Naive thymus-derived CD8-positive, alpha-beta T cell (primary cell): ENCODE measurements at regions not wholly inside any gene's neighbourhood (a gene's known extent, or its start where the extent isn't known, plus 50 kb on each side); places are given as distances from the start of the nearest gene placed in this dataset.
A peak's percentile ranks its signal among the peaks of the same experiment; 100 is the strongest.
"Not testable (repeated sequence)": the region's sequence is repeated elsewhere in the genome, so short reads cannot be mapped to it uniquely, and the experiment has no call there.

Experiments
- ATAC-seq, 2 donors: fragments of 150-1000 bp; cut with Tn5 transposase in 1 of 2; sonication (Bioruptor Pico), chemical (Tn5 transposase) in 1 of 2; 1 replicate in 1 of 2; 2 replicates in 1 of 2; pipeline ENCODE4 v1.10.0; 2021; ENCODE audit warnings: mild to moderate bottlenecking in 2 of 2, moderate library complexity in 2 of 2
- POLR2A ChIA-PET: fragments of 350-600 bp; sonication (Branson Sonifier 250); formaldehyde crosslinking; loops from one replicate; lab custom pipeline; 2021; ENCODE audit warnings: antibody characterized with exemption; lab: Charles Lee
- DNase-seq, 10 donors: peaks; one replicate each; pipeline versions ENCODE4 v3.0.0 to v3.0.0-alpha.2; 2020 to 2022
- H3K27ac Mint-ChIP-seq, 10 donors: one replicate each; pipeline ENCODE4 v1.8.0; 2020 to 2022; ENCODE audit warnings: mild to moderate bottlenecking in 10 of 10, mixed read lengths in 10 of 10, moderate library complexity in 4 of 10, inconsistent platforms in 1 of 10
- H3K27me3 Mint-ChIP-seq, 5 donors: one replicate each; pipeline ENCODE4 v1.8.0; 2021 to 2022; ENCODE audit warnings: mixed read lengths in 5 of 5
- H3K36me3 Mint-ChIP-seq, 3 donors: one replicate each; pipeline ENCODE4 v1.8.0; 2020 to 2022; ENCODE audit warnings: mixed read lengths in 3 of 3, mild to moderate bottlenecking in 2 of 3, inconsistent platforms in 1 of 3
- H3K4me1 Mint-ChIP-seq, 4 donors: one replicate each; pipeline ENCODE4 v1.8.0; 2021 to 2022; ENCODE audit warnings: mixed read lengths in 4 of 4
- H3K4me3 Mint-ChIP-seq, 10 donors: one replicate each; pipeline ENCODE4 v1.8.0; 2020 to 2022; ENCODE audit warnings: mild to moderate bottlenecking in 10 of 10, mixed read lengths in 10 of 10, moderate library complexity in 6 of 10, inconsistent platforms in 1 of 10
- H3K9me3 Mint-ChIP-seq, 9 donors: one replicate each; pipeline ENCODE4 v1.8.0; 2020 to 2022; ENCODE audit warnings: mixed read lengths in 9 of 9, mild to moderate bottlenecking in 3 of 9, inconsistent platforms in 1 of 9, moderate library complexity in 1 of 9

GRCh38 chr10:130974166-130974565 lies 337.4 kb downstream of the TCERG1L start:
- H3K4me3 Mint-ChIP-seq, result no peak overlapping the region

GRCh38 chr10:130975351-130975750 lies 336.2 kb downstream of the TCERG1L start:
- H3K4me3 Mint-ChIP-seq, ATAC-seq, H3K27me3 Mint-ChIP-seq, H3K27ac Mint-ChIP-seq, H3K36me3 Mint-ChIP-seq, POLR2A ChIA-PET, H3K4me1 Mint-ChIP-seq: not testable (repeated sequence)
- DNase-seq, result peak in 1 of 10 donors; percentile 2
- H3K9me3 Mint-ChIP-seq, result peaks cover 0 to 12% (median 0%) of the 10 kb centered on the region in 9 donors

More at GRCh38 chr10:130974166-130974565, 337.4 kb downstream of the TCERG1L start:
- Mint-ChIP-seq H3K4me1 (no peaks in the 10 kb centered on the region), H3K36me3 (no peaks in the 10 kb centered on the region), H3K27me3 (no peaks in the 10 kb centered on the region), H3K27ac (no peak overlapping the region), H3K9me3 (peaks cover 0 to 12% (median 0%) of the 10 kb centered on the region in 9 donors)
- ATAC-seq, result no peak
- no peak for DNase-seq
- POLR2A ChIA-PET, result no interaction called here

- no peak overlapping the region for H3K27ac Mint-ChIP-seq
- POLR2A ChIA-PET, result no interaction called here
- H3K27me3 Mint-ChIP-seq, result no peaks in the 10 kb centered on the region
- no peaks in the 10 kb centered on the region for H3K4me1 Mint-ChIP-seq
- no peak overlapping the region for H3K4me3 Mint-ChIP-seq
- ATAC-seq (no peak), DNase-seq (no peak)
- peaks cover 0 to 6% (median 0%) of the 10 kb centered on the region in 3 donors for H3K36me3 Mint-ChIP-seq
- H3K9me3 Mint-ChIP-seq, result peaks cover 4 to 22% (median 10%) of the 10 kb centered on the region in 9 donors
These were observed 328.7 kb downstream of the TCERG1L start for GRCh38 chr10:130982802-130983201.

GRCh38 chr10:130983749-130984148 lies 327.8 kb downstream of the TCERG1L start:
- DNase-seq, result no peak
- Mint-ChIP-seq H3K27me3 (peaks cover 0 to 4% (median 0%) of the 10 kb centered on the region in 5 donors), H3K36me3 (peaks cover 0 to 6% (median 0%) of the 10 kb centered on the region in 3 donors), H3K4me1 (no peaks in the 10 kb centered on the region), H3K9me3 (peaks cover 4 to 22% (median 10%) of the 10 kb centered on the region in 9 donors), H3K27ac (no peak overlapping the region), H3K4me3 (no peak overlapping the region)
- ATAC-seq, result no peak
- POLR2A ChIA-PET, result no interaction called here

GRCh38 chr10:130984686-130985085 lies 326.8 kb downstream of the TCERG1L start:
- no peak for DNase-seq
- Mint-ChIP-seq H3K4me1 (no peaks in the 10 kb centered on the region), H3K36me3 (peaks cover 0 to 6% (median 0%) of the 10 kb centered on the region in 3 donors), H3K4me3 (no peak overlapping the region), H3K27me3 (peaks cover 0 to 7% (median under 1%) of the 10 kb centered on the region in 5 donors), H3K9me3 (peaks cover 4 to 22% (median 10%) of the 10 kb centered on the region in 9 donors), H3K27ac (no peak overlapping the region)
- POLR2A ChIA-PET, result no interaction called here
- ATAC-seq, result no peak

GRCh38 chr10:130985158-130985753 lies 326.3 kb downstream of the TCERG1L start:
- Mint-ChIP-seq H3K27me3 (peaks cover 0 to 9% (median 6%) of the 10 kb centered on the region in 5 donors), H3K36me3 (peaks cover 0 to 6% (median 0%) of the 10 kb centered on the region in 3 donors), H3K27ac (no peak overlapping the region), H3K4me3 (no peak overlapping the region), H3K4me1 (peaks cover 0 to 2% (median 0%) of the 10 kb centered on the region in 4 donors), H3K9me3 (peaks cover 4 to 22% (median 10%) of the 10 kb centered on the region in 9 donors)
- ATAC-seq (no peak), DNase-seq (no peak)
- POLR2A ChIA-PET, result no interaction called here

GRCh38 chr10:130986846-130987245 lies 324.7 kb downstream of the TCERG1L start:
- H3K27ac Mint-ChIP-seq, result no peak overlapping the region
- peaks cover 0 to 2% (median 0%) of the 10 kb centered on the region in 4 donors for H3K4me1 Mint-ChIP-seq
- H3K27me3 Mint-ChIP-seq, result peaks cover 0 to 9% (median 7%) of the 10 kb centered on the region in 5 donors
- no peak overlapping the region for H3K4me3 Mint-ChIP-seq
- peaks cover 4 to 22% (median 10%) of the 10 kb centered on the region in 9 donors for H3K9me3 Mint-ChIP-seq
- POLR2A ChIA-PET, result no interaction called here
- ATAC-seq, result no peak
- H3K36me3 Mint-ChIP-seq, result peaks cover 0 to 6% (median 0%) of the 10 kb centered on the region in 3 donors
- DNase-seq, result no peak

- POLR2A ChIA-PET, result no interaction called here
- Mint-ChIP-seq H3K27me3 (peaks cover 0 to 9% (median 7%) of the 10 kb centered on the region in 5 donors), H3K4me3 (no peak overlapping the region), H3K4me1 (peaks cover 0 to 2% (median 0%) of the 10 kb centered on the region in 4 donors), H3K36me3 (peaks cover 0 to 6% (median 0%) of the 10 kb centered on the region in 3 donors), H3K27ac (no peak overlapping the region), H3K9me3 (peaks cover 4 to 20% (median 10%) of the 10 kb centered on the region in 9 donors)
- ATAC-seq, result no peak
- peak in 1 of 10 donors; percentile 59 for DNase-seq
These were observed 324.1 kb downstream of the TCERG1L start for GRCh38 chr10:130987401-130987800.

- ATAC-seq (no peak), DNase-seq (no peak)
- Mint-ChIP-seq H3K27me3 (peaks cover 0 to 9% (median 7%) of the 10 kb centered on the region in 5 donors), H3K4me3 (no peak overlapping the region), H3K4me1 (peaks cover 0 to 2% (median 0%) of the 10 kb centered on the region in 4 donors), H3K36me3 (no peaks in the 10 kb centered on the region), H3K9me3 (peaks cover 0 to 7% (median 0%) of the 10 kb centered on the region in 9 donors), H3K27ac (no peak overlapping the region)
- POLR2A ChIA-PET, result no interaction called here
These were observed 321.8 kb downstream of the TCERG1L start for GRCh38 chr10:130989670-130990232.

GRCh38 chr10:130990486-130990885 lies 321.0 kb downstream of the TCERG1L start:
- H3K27ac Mint-ChIP-seq, result no peak overlapping the region
- no peak for DNase-seq

GRCh38 chr10:130992802-130993523 lies 318.6 kb downstream of the TCERG1L start:
- H3K36me3 Mint-ChIP-seq, result no peaks in the 10 kb centered on the region
- H3K9me3 Mint-ChIP-seq, result peaks cover 0 to 9% (median 4%) of the 10 kb centered on the region in 9 donors
- no peak for ATAC-seq
- H3K27me3 Mint-ChIP-seq, result peaks cover 0 to 16% (median 9%) of the 10 kb centered on the region in 5 donors
- H3K27ac Mint-ChIP-seq, result no peak overlapping the region
- peaks cover 0 to 2% (median 0%) of the 10 kb centered on the region in 4 donors for H3K4me1 Mint-ChIP-seq
- POLR2A ChIA-PET, result no interaction called here
- no peak overlapping the region for H3K4me3 Mint-ChIP-seq
- DNase-seq, result no peak

More at GRCh38 chr10:130990486-130990885, 321.0 kb downstream of the TCERG1L start:
- POLR2A ChIA-PET, result no interaction called here
- Mint-ChIP-seq H3K4me1 (peaks cover 0 to 2% (median 0%) of the 10 kb centered on the region in 4 donors), H3K9me3 (peaks cover 0 to 1% (median 0%) of the 10 kb centered on the region in 9 donors), H3K4me3 (no peak overlapping the region), H3K27me3 (peaks cover 0 to 9% (median 7%) of the 10 kb centered on the region in 5 donors), H3K36me3 (no peaks in the 10 kb centered on the region)
- no peak for ATAC-seq

GRCh38 chr10:130993612-130994011 lies 317.9 kb downstream of the TCERG1L start:
- ATAC-seq (no peak), DNase-seq (peak in 1 of 10 donors; percentile 45)
- H3K9me3 Mint-ChIP-seq, result peaks cover 0 to 9% (median 4%) of the 10 kb centered on the region in 9 donors
- no peaks in the 10 kb centered on the region for H3K36me3 Mint-ChIP-seq
- no peak overlapping the region for H3K4me3 Mint-ChIP-seq
- peaks cover 0 to 13% (median 9%) of the 10 kb centered on the region in 5 donors for H3K27me3 Mint-ChIP-seq
- POLR2A ChIA-PET, result no interaction called here
- H3K4me1 Mint-ChIP-seq, result peaks cover 0 to 2% (median 0%) of the 10 kb centered on the region in 4 donors
- no peak overlapping the region for H3K27ac Mint-ChIP-seq
